Mammary epithelial cell (primary cell): ENCODE measurements at regions not wholly inside any gene's neighbourhood (a gene's known extent, or its start where the extent isn't known, plus 50 kb on each side); places are given as distances from the start of the nearest gene placed in this dataset.

Experiments
- EZH2 ChIP-seq: IDR thresholded peaks from 2 replicates; pipeline ENCODE4 v1.6.1; 2012; ENCODE audit warnings: low read length, inconsistent platforms, borderline replicate concordance
- TF ChIP-seq, protein P1 (sequence below), 2 donors: IDR thresholded peaks in 1 of 2; conservative IDR thresholded peaks in 1 of 2; 2 replicates each; pipeline ENCODE4 v1.5.1; 2011 to 2012; ENCODE audit warnings: inconsistent platforms in 2 of 2, low read length in 2 of 2, mild to moderate bottlenecking in 2 of 2, control low read depth in 1 of 2, low read depth in 1 of 2; ENCODE audit not compliant: insufficient read depth in 1 of 2; ENCODE audit errors: extremely low read depth in 1 of 2

DNA sequence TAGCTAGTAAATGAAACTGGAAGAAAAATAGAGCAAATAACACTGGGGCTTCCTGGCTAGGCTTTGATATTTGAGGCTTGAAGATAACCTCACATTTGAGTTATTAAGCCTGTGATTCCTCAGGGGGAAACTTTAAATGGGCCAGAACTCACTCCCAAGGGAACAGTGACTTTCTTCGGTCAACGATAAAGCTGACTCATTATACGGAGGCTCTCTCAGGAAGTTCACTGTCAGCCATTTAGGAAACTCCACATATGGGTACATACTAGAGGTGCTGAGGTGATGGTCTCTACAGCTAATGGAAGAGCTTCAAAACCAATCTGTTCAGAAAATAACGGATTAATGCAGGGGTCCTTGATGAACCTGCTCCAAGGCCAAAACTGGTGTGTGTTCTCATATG lies 120.8 kb downstream of the SH2D1A start:
- no peak for TF ChIP-seq EZH2
- TF ChIP-seq, protein P1, sequence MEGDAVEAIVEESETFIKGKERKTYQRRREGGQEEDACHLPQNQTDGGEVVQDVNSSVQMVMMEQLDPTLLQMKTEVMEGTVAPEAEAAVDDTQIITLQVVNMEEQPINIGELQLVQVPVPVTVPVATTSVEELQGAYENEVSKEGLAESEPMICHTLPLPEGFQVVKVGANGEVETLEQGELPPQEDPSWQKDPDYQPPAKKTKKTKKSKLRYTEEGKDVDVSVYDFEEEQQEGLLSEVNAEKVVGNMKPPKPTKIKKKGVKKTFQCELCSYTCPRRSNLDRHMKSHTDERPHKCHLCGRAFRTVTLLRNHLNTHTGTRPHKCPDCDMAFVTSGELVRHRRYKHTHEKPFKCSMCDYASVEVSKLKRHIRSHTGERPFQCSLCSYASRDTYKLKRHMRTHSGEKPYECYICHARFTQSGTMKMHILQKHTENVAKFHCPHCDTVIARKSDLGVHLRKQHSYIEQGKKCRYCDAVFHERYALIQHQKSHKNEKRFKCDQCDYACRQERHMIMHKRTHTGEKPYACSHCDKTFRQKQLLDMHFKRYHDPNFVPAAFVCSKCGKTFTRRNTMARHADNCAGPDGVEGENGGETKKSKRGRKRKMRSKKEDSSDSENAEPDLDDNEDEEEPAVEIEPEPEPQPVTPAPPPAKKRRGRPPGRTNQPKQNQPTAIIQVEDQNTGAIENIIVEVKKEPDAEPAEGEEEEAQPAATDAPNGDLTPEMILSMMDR (conservative IDR thresholded peaks at IDR 0.05 in 1 of 2, IDR thresholded peaks at IDR 0.05 in 1 of 2; ENCODE audit: extremely low read depth in 1 of 2, insufficient read depth in 1 of 2, low read depth in 1 of 2, low read length in 2 of 2) = no peak
